Neural cell (in vitro differentiated cells): ENCODE measurements at regions not wholly inside any gene's neighbourhood (a gene's known extent, or its start where the extent isn't known, plus 50 kb on each side); places are given as distances from the start of the nearest gene placed in this dataset.

ENCODE experiments used
- H2AFZ ChIP-seq: fragments of 200-600, 300-800 bp; sonication (generic), shearing (Covaris generic); 2 replicates; pipeline ENCODE4 v1.6.0; 2014; ENCODE audit warnings: low read depth, mild to moderate bottlenecking, antibody characterized with exemption, low read length, moderate library complexity
- H3F3A ChIP-seq: fragments of 200-600 bp; shearing (Covaris generic); 2 replicates; pipeline ENCODE4 v1.6.1; 2016; ENCODE audit warnings: mild to moderate bottlenecking, moderate library complexity, mixed read lengths, antibody characterized with exemption, low read length; ENCODE audit not compliant: insufficient read depth, poor library complexity, severe bottlenecking
- H3K27ac ChIP-seq: fragments of 200-600, 300-800 bp; sonication (generic), shearing (Covaris generic); 2 replicates; pipeline ENCODE4 v1.5.1; 2014; ENCODE audit warnings: mild to moderate bottlenecking, low read length, moderate library complexity
- H3K27me3 ChIP-seq: fragments of 300-800, 200-600 bp; sonication (generic), shearing (Covaris generic); 2 replicates; pipeline ENCODE4 v1.6.0; 2014; ENCODE audit warnings: mild to moderate bottlenecking, low read depth, low read length, moderate library complexity; ENCODE audit not compliant: insufficient read depth
- H3K36me3 ChIP-seq: fragments of 300-800, 200-600 bp; sonication (generic), shearing (Covaris generic); 2 replicates; pipeline ENCODE4 v1.5.1; 2014; ENCODE audit warnings: mild to moderate bottlenecking, antibody characterized with exemption, low read length, moderate library complexity; ENCODE audit not compliant: insufficient read depth
- H3K4me2 ChIP-seq: fragments of 300-800, 200-600 bp; sonication (generic), shearing (Covaris generic); 2 replicates; pipeline ENCODE4 v1.6.0; 2014; ENCODE audit warnings: mild to moderate bottlenecking, low read length
- H3K4me3 ChIP-seq: fragments of 300-800, 200-600 bp; sonication (generic), shearing (Covaris generic); 2 replicates; pipeline ENCODE4 v1.5.1; 2014; ENCODE audit warnings: mild to moderate bottlenecking, low read length, moderate library complexity
- H3K79me2 ChIP-seq: fragments of 200-600 bp; shearing (Covaris generic); replicated peaks from 2 replicates; pipeline ENCODE4 v1.6.0; 2014; ENCODE audit warnings: mild to moderate bottlenecking, low read length, moderate library complexity; ENCODE audit not compliant: insufficient read depth
- H3K9ac ChIP-seq: fragments of 300-800, 200-600 bp; sonication (generic), shearing (Covaris generic); 2 replicates; pipeline ENCODE4 v1.6.1; 2016; ENCODE audit warnings: mild to moderate bottlenecking, low read length, mixed read lengths
- H3K9me2 ChIP-seq: fragments of 200-600 bp; shearing (Covaris generic); 2 replicates; pipeline ENCODE4 v1.6.1; 2016; ENCODE audit warnings: mild to moderate bottlenecking, low read length, mixed read lengths; ENCODE audit not compliant: insufficient read depth
- H3K9me3 ChIP-seq: fragments of 200-600, 300-800 bp; sonication (generic), shearing (Covaris generic); 2 replicates; pipeline ENCODE4 v1.6.1; 2016; ENCODE audit warnings: mild to moderate bottlenecking, mixed run types, low read length, moderate library complexity, mixed read lengths
- H4K20me1 ChIP-seq: fragments of 200-600 bp; shearing (Covaris generic); 2 replicates; pipeline ENCODE4 v1.6.1; 2016; ENCODE audit warnings: mild to moderate bottlenecking, mixed run types; ENCODE audit not compliant: insufficient read depth
- CTCF ChIP-seq: fragments of 450-650 bp; IDR thresholded peaks from 2 replicates; pipeline ENCODE4 v1.5.1; 2014; ENCODE audit warnings: antibody characterized with exemption, mild to moderate bottlenecking, moderate library complexity; ENCODE audit not compliant: poor library complexity, severe bottlenecking
- EP300 ChIP-seq: fragments of 450-650 bp; conservative IDR thresholded peaks from 2 replicates; pipeline ENCODE4 v1.6.1; 2014; ENCODE audit warnings: antibody characterized with exemption, mild to moderate bottlenecking, moderate library complexity; ENCODE audit not compliant: poor library complexity, severe bottlenecking
- EZH2 ChIP-seq: fragments of 200-600, 300-800 bp; shearing (Covaris generic), sonication (generic); IDR thresholded peaks from 2 replicates; pipeline ENCODE4 v1.6.1; 2014; ENCODE audit warnings: antibody characterized with exemption, low read length, borderline replicate concordance, mild to moderate bottlenecking; ENCODE audit not compliant: insufficient read depth, poor library complexity, severe bottlenecking
- MXI1 ChIP-seq: fragments of 450-650 bp; conservative IDR thresholded peaks from 2 replicates; pipeline ENCODE4 v1.6.1; 2014; ENCODE audit warnings: antibody characterized with exemption, mild to moderate bottlenecking; ENCODE audit not compliant: poor library complexity, severe bottlenecking
- POLR2AphosphoS5 ChIP-seq: IDR thresholded peaks from 2 replicates; pipeline ENCODE4 v1.6.1; 2012
- RAD21 ChIP-seq: fragments of 450-650 bp; conservative IDR thresholded peaks from 2 replicates; pipeline ENCODE4 v1.6.1; 2014; ENCODE audit warnings: antibody characterized with exemption, mild to moderate bottlenecking, moderate library complexity
- REST ChIP-seq: IDR thresholded peaks from 2 replicates; pipeline ENCODE4 v1.6.1; 2012; ENCODE audit warnings: borderline replicate concordance
- SMC3 ChIP-seq: fragments of 450-650 bp; conservative IDR thresholded peaks from 2 replicates; pipeline ENCODE4 v1.6.1; 2014; ENCODE audit warnings: antibody characterized with exemption, mild to moderate bottlenecking, moderate library complexity; ENCODE audit not compliant: poor library complexity
- TAF1 ChIP-seq: IDR thresholded peaks from 2 replicates; pipeline ENCODE4 v1.6.1; 2012; ENCODE audit warnings: low read depth

- Histone ChIP-seq H3K4me2 (no peak overlapping the region), H3K4me3 (no peak overlapping the region), H3K9ac (no peak overlapping the region), H4K20me1 (no peaks in the 10 kb centered on the region), H2AFZ (no peak overlapping the region), H3K27me3 (no peaks in the 10 kb centered on the region), H3K27ac (no peak overlapping the region), H3K9me3 (no peaks in the 10 kb centered on the region), H3K79me2 (no peaks in the 10 kb centered on the region), H3F3A (no peaks in the 10 kb centered on the region), H3K9me2 (no peaks in the 10 kb centered on the region), H3K36me3 (no peaks in the 10 kb centered on the region)
- no peak for TF ChIP-seq RAD21
- no peak for TF ChIP-seq MXI1
- no peak for TF ChIP-seq TAF1
- no peak for TF ChIP-seq REST
- TF ChIP-seq CTCF = no peak
- no peak for TF ChIP-seq EZH2
- TF ChIP-seq POLR2AphosphoS5 = no peak
- TF ChIP-seq SMC3 = no peak
- TF ChIP-seq EP300 = no peak
These were observed 826.8 kb downstream of the EFNA5 start for GRCh38 chr5:106843812-106844416.

GRCh38 chr5:106833517-106833916 is 837.2 kb downstream of the EFNA5 start:
- no peak overlapping the region for H3K4me3 ChIP-seq
- H3F3A ChIP-seq = no peaks in the 10 kb centered on the region
- no peaks in the 10 kb centered on the region for H3K9me2 ChIP-seq
- no peak overlapping the region for H3K27ac ChIP-seq
- no peaks in the 10 kb centered on the region for H3K36me3 ChIP-seq
- H4K20me1 ChIP-seq = no peaks in the 10 kb centered on the region
- no peak overlapping the region for H2AFZ ChIP-seq
- TF ChIP-seq EZH2 = no peak
- no peak for TF ChIP-seq POLR2AphosphoS5
- no peak for TF ChIP-seq SMC3
- TF ChIP-seq MXI1 = no peak
- no peak for TF ChIP-seq RAD21
- TF ChIP-seq REST = no peak
- TF ChIP-seq EP300 = no peak
- TF ChIP-seq CTCF = no peak
- TF ChIP-seq TAF1 = no peak
- no peaks in the 10 kb centered on the region for H3K27me3 ChIP-seq
- H3K4me2 ChIP-seq = no peak overlapping the region
- H3K9ac ChIP-seq = no peak overlapping the region
- no peaks in the 10 kb centered on the region for H3K79me2 ChIP-seq
- no peaks in the 10 kb centered on the region for H3K9me3 ChIP-seq
